Right kidney (tissue), 1 donor: ENCODE measurements at regions not wholly inside any gene's neighbourhood (a gene's known extent, or its start where the extent isn't known, plus 50 kb on each side); places are given as distances from the start of the nearest gene placed in this dataset.

Experiments used
- DNase-seq: peaks from one replicate; pipeline ENCODE4 v3.0.0-alpha.2; 2016

GRCh38 chr5:3361811-3362605 lies 233.6 kb upstream of the IRX1 start:
- no peak for DNase-seq

- no peak for DNase-seq
These were observed 236.0 kb upstream of the IRX1 start for GRCh38 chr5:3359642-3360041.

- no peak for DNase-seq
These were observed 238.3 kb upstream of the IRX1 start for GRCh38 chr5:3357291-3357690.

GRCh38 chr5:3356016-3356415 lies 239.6 kb upstream of the IRX1 start:
- no peak for DNase-seq

GRCh38 chr5:3355126-3355525 lies 240.5 kb upstream of the IRX1 start:
- no peak for DNase-seq

GRCh38 chr5:3354606-3355005 lies 241.0 kb upstream of the IRX1 start:
- DNase-seq = no peak

- no peak for DNase-seq
These were observed 242.1 kb upstream of the IRX1 start for GRCh38 chr5:3353561-3353960.

- no peak for DNase-seq
These were observed 242.9 kb upstream of the IRX1 start for GRCh38 chr5:3352711-3353110.

GRCh38 chr5:3351581-3352442 lies 243.8 kb upstream of the IRX1 start:
- no peak for DNase-seq

- no peak for DNase-seq
These were observed 244.9 kb upstream of the IRX1 start for GRCh38 chr5:3350781-3351180.

GRCh38 chr5:3349704-3350565 lies 245.7 kb upstream of the IRX1 start:
- no peak for DNase-seq

GRCh38 chr5:3348576-3349535 lies 246.8 kb upstream of the IRX1 start:
- no peak for DNase-seq

- DNase-seq = no peak
These were observed 247.9 kb upstream of the IRX1 start for GRCh38 chr5:3347741-3348140.

- no peak for DNase-seq
These were observed 249.4 kb upstream of the IRX1 start for GRCh38 chr5:3346111-3346820.

- no peak for DNase-seq
These were observed 250.4 kb upstream of the IRX1 start for GRCh38 chr5:3345195-3345594.

- no peak for DNase-seq
These were observed 251.0 kb upstream of the IRX1 start for GRCh38 chr5:3344671-3345070.

GRCh38 chr5:3343911-3344310 lies 251.7 kb upstream of the IRX1 start:
- no peak for DNase-seq

GRCh38 chr5:3343211-3343610 lies 252.4 kb upstream of the IRX1 start:
- DNase-seq = no peak

- no peak for DNase-seq
These were observed 253.1 kb upstream of the IRX1 start for GRCh38 chr5:3342271-3343100.
